ENCODE measurements at regions not wholly inside any gene's neighbourhood (a gene's known extent, or its start where the extent isn't known, plus 50 kb on each side); places are given as distances from the start of the nearest gene placed in this dataset.

DNA sequence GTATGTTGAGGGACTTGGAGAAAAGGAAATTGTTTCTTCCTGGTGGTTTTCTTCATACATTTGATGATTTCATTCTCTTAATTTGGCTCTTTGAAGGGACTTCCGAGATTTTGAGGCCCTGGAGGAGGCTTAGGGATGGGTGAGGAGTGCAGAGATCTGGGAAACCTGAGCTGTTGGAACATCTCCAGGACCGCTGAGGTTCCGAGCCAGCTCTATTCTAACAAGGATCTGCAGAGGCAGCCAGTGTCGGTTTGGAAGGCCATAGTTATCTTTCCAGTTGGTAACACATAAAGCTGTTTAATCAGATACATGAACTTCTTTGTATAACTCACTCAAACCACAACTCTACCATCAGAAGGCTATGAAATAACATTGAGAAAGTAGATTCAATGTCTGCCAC, 70.3 kb upstream of the UPP2 start:
- Histone ChIP-seq H2BK12ac (ENCODE audit: insufficient read length, low read depth, low read length) (no peak overlapping the region), H2BK15ac (ENCODE audit: low read depth, low read length) (no peak overlapping the region), H2BK120ac (ENCODE audit: low read depth, low read length, poor library complexity, severe bottlenecking) (no peak overlapping the region), H3K14ac (ENCODE audit: insufficient read depth, low read length) (no peak overlapping the region), H2BK20ac (ENCODE audit: low read depth, low read length, poor library complexity, severe bottlenecking) (no peak overlapping the region), H3K4me1 (ENCODE audit: insufficient read depth, low read length) (no peaks in the 10 kb centered on the region), H4K8ac (replicated peaks; ENCODE audit: insufficient read length, low read depth, low read length) (no peak overlapping the region), H3K18ac (ENCODE audit: insufficient read length, low read depth, low read length) (no peak overlapping the region), H4K20me1 (ENCODE audit: control insufficient read depth, insufficient read depth, insufficient read length) (no peaks in the 10 kb centered on the region), H3K56ac (ENCODE audit: insufficient read length, low read depth, low read length) (no peak overlapping the region), H3K23me2 (ENCODE audit: insufficient read length, low read depth, low read length, poor library complexity, severe bottlenecking) (no peaks in the 10 kb centered on the region), H3K79me2 (ENCODE audit: insufficient read depth, low read length) (no peaks in the 10 kb centered on the region), H3K23ac (ENCODE audit: insufficient read length, low read depth, low read length) (no peak overlapping the region), H3K27me3 (ENCODE audit: insufficient read depth, low read length) (no peaks in the 10 kb centered on the region), H3K9me3 (ENCODE audit: control insufficient read depth, low read depth, low read length) (no peaks in the 10 kb centered on the region), H3K79me1 (ENCODE audit: insufficient read depth, low read depth, low read length, poor library complexity, severe bottlenecking) (no peaks in the 10 kb centered on the region), H4K91ac (ENCODE audit: insufficient read length, low read depth, low read length) (no peak overlapping the region), H3T11ph (ENCODE audit: low read length) (no peak overlapping the region), H3K27ac (ENCODE audit: insufficient read length, low read depth, low read length) (no peak overlapping the region), H3K4me2 (ENCODE audit: insufficient read depth, insufficient read length, low read length) (no peak overlapping the region), H4K5ac (ENCODE audit: insufficient read length, low read depth, low read length) (no peak overlapping the region), H3K9ac (ENCODE audit: extremely low read depth, insufficient read length, low read length) (no peak overlapping the region), H3K4ac (ENCODE audit: low read depth, low read length) (no peak overlapping the region), H2BK5ac (ENCODE audit: insufficient read length, low read length) (no peak overlapping the region), H2AK5ac (ENCODE audit: insufficient read length, low read length) (no peak overlapping the region), H2AFZ (ENCODE audit: low read length) (no peak overlapping the region)
- Mint-ChIP-seq H3K36me3 (ENCODE audit: insufficient read depth in 1 of 3, low read depth in 3 of 3) (peaks cover 0 to 8% (median 0%) of the 10 kb centered on the region in 3 experiments; a peak in 3 of 7 replicates), H3K27ac (no peak overlapping the region), H3K4me1 (peaks cover 2 to 8% of the 10 kb centered on the region in 2 experiments; a peak in 2 of 4 replicates), H3K9me3 (peaks cover 0 to 5% of the 10 kb centered on the region in 2 experiments; a peak in 2 of 5 replicates), H3K4me3 (no peak overlapping the region), H3K27me3 (ENCODE audit: low read depth) (peaks cover 10% of the 10 kb centered on the region)
- WGBS (ENCODE audit: extremely low coverage, insufficient read length, low lambda C conversion rate), result no CpG with 5 or more reads among the region's 4 CpGs
- DNase-seq, result no peak
- no peak for TF ChIP-seq CTCF (conservative IDR thresholded peaks at IDR 0.05)

Measured in H9 (cell line).